ENCODE measurements at regions not wholly inside any gene's neighbourhood (a gene's known extent, or its start where the extent isn't known, plus 50 kb on each side); places are given as distances from the start of the nearest gene placed in this dataset.

DNA sequence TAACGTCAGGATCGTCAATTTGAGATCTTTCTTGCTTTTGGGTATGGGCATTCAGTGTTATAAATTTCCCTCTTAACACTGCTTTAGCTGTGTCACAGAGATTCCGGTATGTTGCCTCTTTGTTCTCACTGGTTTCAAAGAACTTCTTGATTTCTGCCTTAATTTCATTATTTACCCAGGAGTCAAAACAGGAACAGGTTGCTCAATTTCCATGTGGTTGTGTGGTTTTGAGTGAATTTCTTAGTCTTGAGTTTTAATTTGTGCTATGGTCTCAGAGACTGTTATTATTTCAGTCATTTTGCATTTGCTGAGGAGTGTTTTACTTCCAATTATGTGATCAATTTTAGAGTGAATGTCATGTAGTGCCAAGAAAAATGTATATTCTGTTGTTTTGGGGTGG lies 153.1 kb downstream of the PCDH17 start:
- no peak overlapping the region for H2AFZ ChIP-seq (ENCODE audit: low read depth, low read length)
- no peaks in the 10 kb centered on the region for H3K27me3 ChIP-seq (ENCODE audit: insufficient read depth, low read length)
- H3K36me3 ChIP-seq (ENCODE audit: insufficient read depth, low read length), result no peaks in the 10 kb centered on the region
- no peaks in the 10 kb centered on the region for H3K4me1 ChIP-seq (ENCODE audit: insufficient read depth, low read length)
- no peak overlapping the region for H3K4me3 ChIP-seq (ENCODE audit: low read length)
- H3K9me3 ChIP-seq (ENCODE audit: low read length), result peaks cover 3% of the 10 kb centered on the region

DNA sequence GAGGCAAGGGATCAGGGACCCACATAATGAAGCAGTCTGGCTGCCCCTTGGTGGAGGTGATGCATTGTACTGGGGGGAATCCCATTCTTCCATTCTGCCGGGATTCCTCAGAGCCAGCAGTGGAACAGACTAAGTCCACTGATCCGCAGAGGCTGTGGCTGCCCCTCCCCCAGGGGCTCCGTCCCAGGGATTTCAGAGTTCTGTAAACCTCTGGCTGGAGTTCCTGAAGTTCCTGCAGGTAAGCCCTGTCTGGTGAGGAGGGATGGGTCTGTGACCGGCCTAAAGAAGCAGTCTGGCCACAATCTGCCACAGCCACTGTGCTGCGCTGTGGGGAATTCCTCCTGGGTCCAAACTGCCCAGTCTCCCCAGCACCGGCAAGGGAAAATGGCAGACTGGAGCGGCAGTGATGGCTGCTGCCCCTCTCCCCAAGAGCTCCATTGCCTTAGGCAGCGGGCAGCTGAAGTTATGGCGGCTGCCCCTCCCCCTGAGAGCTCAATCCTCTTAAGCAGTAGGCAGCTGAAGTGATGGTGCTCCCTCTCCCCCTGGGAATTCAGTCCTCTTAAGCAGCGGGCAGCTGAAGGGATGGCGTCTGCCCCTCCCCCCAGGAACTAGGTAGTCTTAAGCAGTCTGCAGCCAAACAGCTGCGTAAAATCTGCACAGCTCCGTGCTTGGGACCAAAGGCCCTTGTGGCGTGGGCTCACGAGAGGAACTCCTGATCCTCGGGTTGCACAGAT lies 155.7 kb downstream of the PCDH17 start:
- Histone ChIP-seq H3K4me1 (ENCODE audit: insufficient read depth, low read length) (no peaks in the 10 kb centered on the region), H3K27me3 (ENCODE audit: insufficient read depth, low read length) (no peaks in the 10 kb centered on the region), H3K36me3 (ENCODE audit: insufficient read depth, low read length) (no peaks in the 10 kb centered on the region), H3K9me3 (ENCODE audit: low read length) (peaks cover 3% of the 10 kb centered on the region), H2AFZ (ENCODE audit: low read depth, low read length) (no peak overlapping the region), H3K4me3 (ENCODE audit: low read length) (no peak overlapping the region)

DNA sequence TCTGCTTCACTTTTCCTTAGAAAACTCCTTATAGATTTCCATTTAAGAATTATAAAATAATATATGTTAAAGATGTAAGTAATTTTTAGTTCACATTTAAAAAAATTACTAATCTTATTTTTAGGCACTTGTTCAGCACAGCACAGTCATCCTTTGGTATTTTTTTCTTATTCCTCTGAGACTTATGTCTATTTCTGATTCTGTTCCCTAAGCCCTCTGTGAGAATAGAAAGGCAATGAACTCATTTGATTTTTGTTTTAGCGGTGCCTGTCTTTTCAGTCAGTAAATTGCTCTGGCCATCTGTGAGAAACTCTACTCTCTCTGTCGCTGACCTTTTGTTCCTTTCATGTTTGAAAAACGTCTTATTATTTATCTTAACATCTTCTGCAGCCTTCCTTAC lies 168.1 kb downstream of the PCDH17 start:
- H3K4me1 ChIP-seq (ENCODE audit: insufficient read depth, low read length), result no peaks in the 10 kb centered on the region
- no peaks in the 10 kb centered on the region for H3K27me3 ChIP-seq (ENCODE audit: insufficient read depth, low read length)
- no peak overlapping the region for H2AFZ ChIP-seq (ENCODE audit: low read depth, low read length)
- H3K36me3 ChIP-seq (ENCODE audit: insufficient read depth, low read length), result no peaks in the 10 kb centered on the region
- H3K9me3 ChIP-seq (ENCODE audit: low read length), result no peaks in the 10 kb centered on the region
- H3K4me3 ChIP-seq (ENCODE audit: low read length), result no peak overlapping the region

DNA sequence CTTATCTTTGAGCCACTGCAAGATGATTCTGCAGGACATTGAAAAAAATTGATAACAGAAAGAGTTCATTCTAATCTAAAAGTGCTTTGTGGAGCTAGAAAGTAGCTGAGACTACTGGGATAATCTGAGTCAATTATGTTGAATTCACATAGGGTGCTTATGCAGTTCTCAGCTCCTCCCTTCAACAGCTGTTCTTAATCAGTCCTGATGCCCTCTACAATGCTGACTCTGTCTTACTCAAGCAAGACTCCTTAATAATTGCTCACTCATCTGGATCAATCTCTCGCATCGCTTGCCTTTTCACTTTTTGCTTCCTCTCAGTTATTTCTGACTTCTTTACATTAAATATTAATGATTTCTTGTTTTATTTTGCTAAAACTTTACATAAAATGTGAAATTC lies 182.1 kb downstream of the PCDH17 start:
- H3K36me3 ChIP-seq (ENCODE audit: insufficient read depth, low read length), result no peaks in the 10 kb centered on the region
- H2AFZ ChIP-seq (ENCODE audit: low read depth, low read length), result no peak overlapping the region
- no peak overlapping the region for H3K4me3 ChIP-seq (ENCODE audit: low read length)
- H3K9me3 ChIP-seq (ENCODE audit: low read length), result no peaks in the 10 kb centered on the region
- no peaks in the 10 kb centered on the region for H3K27me3 ChIP-seq (ENCODE audit: insufficient read depth, low read length)
- H3K4me1 ChIP-seq (ENCODE audit: insufficient read depth, low read length), result no peaks in the 10 kb centered on the region

DNA sequence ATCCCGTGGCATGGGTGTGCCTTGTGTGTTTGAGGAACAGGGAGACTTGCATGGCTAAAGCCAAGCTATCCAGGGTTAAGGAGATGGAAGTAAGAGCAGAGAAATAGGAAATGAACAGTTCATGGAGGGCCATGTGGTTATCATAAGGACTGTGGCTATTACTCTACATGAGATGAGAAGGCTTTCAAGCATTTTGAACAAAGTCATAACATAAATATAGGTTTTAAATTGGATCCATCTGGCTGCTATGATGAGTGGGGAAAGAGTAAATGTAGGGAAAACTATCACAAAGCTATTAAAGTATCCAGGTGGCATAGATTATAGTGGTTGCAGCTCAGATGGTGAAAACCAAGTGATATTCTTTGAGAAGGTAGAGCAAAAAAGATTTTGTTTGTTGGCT lies 184.1 kb downstream of the PCDH17 start:
- H2AFZ ChIP-seq (ENCODE audit: low read depth, low read length), result no peak overlapping the region
- H3K36me3 ChIP-seq (ENCODE audit: insufficient read depth, low read length), result no peaks in the 10 kb centered on the region
- no peaks in the 10 kb centered on the region for H3K4me1 ChIP-seq (ENCODE audit: insufficient read depth, low read length)
- no peaks in the 10 kb centered on the region for H3K27me3 ChIP-seq (ENCODE audit: insufficient read depth, low read length)
- H3K4me3 ChIP-seq (ENCODE audit: low read length), result no peak overlapping the region
- no peaks in the 10 kb centered on the region for H3K9me3 ChIP-seq (ENCODE audit: low read length)

DNA sequence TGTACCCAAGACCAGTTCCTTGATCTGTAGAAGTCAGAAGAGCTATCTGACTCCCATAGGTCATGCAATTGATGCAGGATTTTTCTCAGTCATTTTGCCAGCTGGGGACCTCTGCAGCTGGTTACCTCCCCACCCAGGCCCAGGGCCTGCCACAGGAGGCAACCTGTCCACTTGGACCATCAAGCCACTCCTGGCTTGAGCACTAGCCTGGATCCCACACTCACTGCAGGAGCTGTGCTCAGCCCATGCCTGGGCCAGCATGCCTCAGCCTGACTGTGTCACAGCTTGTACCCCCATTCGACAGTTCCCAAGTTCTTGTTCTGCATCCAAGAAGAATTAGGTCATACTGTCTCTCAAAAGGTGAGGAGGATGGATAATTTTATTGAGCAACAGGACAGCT lies 189.4 kb downstream of the PCDH17 start:
- H3K36me3 ChIP-seq (ENCODE audit: insufficient read depth, low read length), result no peaks in the 10 kb centered on the region
- H2AFZ ChIP-seq (ENCODE audit: low read depth, low read length), result no peak overlapping the region
- H3K9me3 ChIP-seq (ENCODE audit: low read length), result peaks cover 4% of the 10 kb centered on the region
- no peaks in the 10 kb centered on the region for H3K27me3 ChIP-seq (ENCODE audit: insufficient read depth, low read length)
- peaks cover 2% of the 10 kb centered on the region for H3K4me1 ChIP-seq (ENCODE audit: insufficient read depth, low read length)
- H3K4me3 ChIP-seq (ENCODE audit: low read length), result no peak overlapping the region

DNA sequence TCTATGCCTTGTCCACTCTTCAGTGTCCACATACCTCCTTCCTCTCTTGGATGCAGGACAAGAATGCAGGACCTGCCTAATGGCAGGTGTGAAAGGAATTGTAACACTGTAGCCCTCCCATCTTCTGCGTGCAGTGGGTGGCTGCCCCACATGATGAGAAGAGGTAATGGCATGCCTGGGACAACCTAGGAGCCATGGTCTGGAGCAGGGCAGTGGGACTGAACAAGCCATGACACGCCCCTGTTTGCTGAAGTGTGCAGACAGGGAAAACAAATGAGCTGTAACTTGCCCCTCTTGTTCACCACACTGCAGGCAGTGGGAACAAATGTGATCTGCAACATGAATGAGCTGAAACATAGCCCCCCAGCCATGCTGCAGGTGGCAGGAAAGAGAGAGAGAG lies 192.2 kb downstream of the PCDH17 start:
- Histone ChIP-seq H3K4me3 (ENCODE audit: low read length) (no peak overlapping the region), H3K36me3 (ENCODE audit: insufficient read depth, low read length) (no peaks in the 10 kb centered on the region), H3K9me3 (ENCODE audit: low read length) (peaks cover 4% of the 10 kb centered on the region), H3K27me3 (ENCODE audit: insufficient read depth, low read length) (no peaks in the 10 kb centered on the region), H3K4me1 (ENCODE audit: insufficient read depth, low read length) (peaks cover 2% of the 10 kb centered on the region), H2AFZ (ENCODE audit: low read depth, low read length) (peak overlapping the region; percentile 28)

DNA sequence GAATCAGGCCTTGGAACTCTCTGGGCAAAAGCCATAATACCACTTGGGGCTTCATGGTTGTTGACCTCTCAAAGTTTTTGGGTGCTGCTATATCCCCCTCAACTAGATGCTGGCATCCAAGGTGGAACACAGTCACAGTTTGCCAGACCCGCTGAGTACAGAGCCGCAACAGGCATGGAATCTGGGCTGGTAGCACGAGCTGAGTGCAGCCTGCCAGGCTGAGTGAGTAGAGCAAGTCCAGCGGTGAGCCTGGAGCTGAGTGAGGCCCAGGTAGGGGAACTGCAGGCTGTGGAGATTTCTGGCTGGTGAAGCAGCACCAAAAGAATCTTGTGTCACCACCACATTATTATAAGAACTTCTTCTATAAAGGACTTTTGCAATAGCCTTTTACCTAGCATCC lies 192.6 kb downstream of the PCDH17 start:
- Histone ChIP-seq H3K4me3 (ENCODE audit: low read length) (no peak overlapping the region), H2AFZ (ENCODE audit: low read depth, low read length) (peak overlapping the region; percentile 28), H3K4me1 (ENCODE audit: insufficient read depth, low read length) (peaks cover 2% of the 10 kb centered on the region), H3K9me3 (ENCODE audit: low read length) (peaks cover 4% of the 10 kb centered on the region), H3K27me3 (ENCODE audit: insufficient read depth, low read length) (no peaks in the 10 kb centered on the region), H3K36me3 (ENCODE audit: insufficient read depth, low read length) (no peaks in the 10 kb centered on the region)

DNA sequence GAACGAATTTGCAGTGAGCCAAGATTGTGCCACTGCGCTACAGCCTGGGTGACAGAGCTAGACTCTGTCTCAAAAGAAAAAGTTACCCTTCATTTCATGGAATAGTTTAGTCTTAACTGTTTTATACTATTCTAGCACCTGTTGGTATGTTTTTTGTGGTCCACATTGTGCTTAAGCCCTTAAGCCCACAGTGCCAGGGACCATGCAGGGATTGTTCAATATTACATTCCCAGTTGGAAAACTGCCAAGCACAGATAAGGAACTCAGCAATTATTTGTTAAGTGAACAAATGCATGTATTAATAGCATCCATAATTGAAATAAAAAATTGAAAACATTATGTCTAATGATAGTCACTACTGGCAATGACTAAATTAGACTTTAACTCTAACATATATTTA lies 193.5 kb downstream of the PCDH17 start:
- Histone ChIP-seq H3K36me3 (ENCODE audit: insufficient read depth, low read length) (no peaks in the 10 kb centered on the region), H3K9me3 (ENCODE audit: low read length) (peaks cover 4% of the 10 kb centered on the region), H3K4me1 (ENCODE audit: insufficient read depth, low read length) (peaks cover 2% of the 10 kb centered on the region), H3K27me3 (ENCODE audit: insufficient read depth, low read length) (no peaks in the 10 kb centered on the region), H3K4me3 (ENCODE audit: low read length) (no peak overlapping the region), H2AFZ (ENCODE audit: low read depth, low read length) (no peak overlapping the region)

DNA sequence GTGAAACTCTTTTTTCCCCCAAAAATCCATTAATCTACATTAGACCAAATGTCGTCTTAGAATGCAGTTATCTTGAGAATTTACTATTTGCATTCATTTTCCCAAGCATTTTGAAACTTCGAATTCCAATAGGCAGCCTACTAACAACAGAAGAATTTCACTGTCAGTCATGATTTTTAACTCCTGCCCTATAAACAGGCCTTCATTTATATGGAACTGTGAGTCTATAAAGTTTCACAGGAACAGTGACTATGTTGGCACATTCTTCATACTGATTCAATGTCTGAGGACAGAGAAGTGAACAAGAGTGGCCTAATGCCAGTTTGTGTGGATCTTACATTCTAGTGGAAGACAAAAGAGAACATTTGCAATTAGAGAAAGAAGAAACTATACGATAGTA lies 198.0 kb downstream of the PCDH17 start:
- no peak overlapping the region for H2AFZ ChIP-seq (ENCODE audit: low read depth, low read length)
- no peak overlapping the region for H3K4me3 ChIP-seq (ENCODE audit: low read length)
- H3K27me3 ChIP-seq (ENCODE audit: insufficient read depth, low read length), result no peaks in the 10 kb centered on the region
- no peaks in the 10 kb centered on the region for H3K36me3 ChIP-seq (ENCODE audit: insufficient read depth, low read length)
- H3K4me1 ChIP-seq (ENCODE audit: insufficient read depth, low read length), result no peaks in the 10 kb centered on the region
- H3K9me3 ChIP-seq (ENCODE audit: low read length), result no peaks in the 10 kb centered on the region

DNA sequence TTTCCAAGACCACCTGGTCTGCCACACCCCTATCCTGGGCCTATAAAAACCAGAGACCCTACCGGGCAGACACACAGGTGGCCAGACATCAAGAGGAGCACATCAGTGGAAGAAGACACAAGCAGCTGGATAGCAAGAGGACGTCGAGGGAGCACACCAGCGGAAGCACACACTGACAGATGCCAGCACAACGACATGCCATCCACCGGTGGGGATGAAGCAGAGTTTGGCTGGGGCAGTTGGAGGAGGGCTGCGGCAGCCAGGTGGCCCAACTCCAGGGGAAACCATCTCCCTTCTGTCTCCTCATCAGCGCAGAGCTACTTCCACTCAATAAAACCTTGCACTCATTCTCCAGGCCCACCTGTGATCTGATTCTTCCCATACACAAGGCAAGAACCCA lies 200.6 kb downstream of the PCDH17 start:
- H3K36me3 ChIP-seq (ENCODE audit: insufficient read depth, low read length), result no peaks in the 10 kb centered on the region
- no peak overlapping the region for H2AFZ ChIP-seq (ENCODE audit: low read depth, low read length)
- H3K27me3 ChIP-seq (ENCODE audit: insufficient read depth, low read length), result no peaks in the 10 kb centered on the region
- H3K4me3 ChIP-seq (ENCODE audit: low read length), result no peak overlapping the region
- H3K9me3 ChIP-seq (ENCODE audit: low read length), result no peaks in the 10 kb centered on the region
- H3K4me1 ChIP-seq (ENCODE audit: insufficient read depth, low read length), result no peaks in the 10 kb centered on the region

DNA sequence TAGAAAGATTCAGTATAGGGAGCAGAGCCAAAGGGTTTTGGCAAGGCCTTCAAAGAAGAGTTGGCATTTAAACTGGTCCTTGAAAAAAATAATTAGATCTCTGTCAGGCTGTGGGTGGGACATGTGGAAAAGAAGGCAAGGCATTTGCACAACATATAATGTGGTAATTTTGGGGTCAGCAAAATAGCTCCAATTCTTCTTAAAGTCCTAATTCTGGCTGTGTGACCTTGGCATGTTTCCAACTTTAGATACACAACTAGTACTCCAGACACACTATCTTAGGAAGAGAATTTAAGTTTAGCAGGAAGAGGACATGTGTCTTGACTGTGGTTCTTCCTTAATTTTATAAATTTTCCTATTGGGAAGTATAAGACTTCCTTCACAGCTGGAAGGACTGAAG lies 206.3 kb downstream of the PCDH17 start:
- Histone ChIP-seq H3K27me3 (ENCODE audit: insufficient read depth, low read length) (no peaks in the 10 kb centered on the region), H3K36me3 (ENCODE audit: insufficient read depth, low read length) (no peaks in the 10 kb centered on the region), H3K4me3 (ENCODE audit: low read length) (no peak overlapping the region), H3K4me1 (ENCODE audit: insufficient read depth, low read length) (no peaks in the 10 kb centered on the region), H2AFZ (ENCODE audit: low read depth, low read length) (no peak overlapping the region), H3K9me3 (ENCODE audit: low read length) (no peaks in the 10 kb centered on the region)

DNA sequence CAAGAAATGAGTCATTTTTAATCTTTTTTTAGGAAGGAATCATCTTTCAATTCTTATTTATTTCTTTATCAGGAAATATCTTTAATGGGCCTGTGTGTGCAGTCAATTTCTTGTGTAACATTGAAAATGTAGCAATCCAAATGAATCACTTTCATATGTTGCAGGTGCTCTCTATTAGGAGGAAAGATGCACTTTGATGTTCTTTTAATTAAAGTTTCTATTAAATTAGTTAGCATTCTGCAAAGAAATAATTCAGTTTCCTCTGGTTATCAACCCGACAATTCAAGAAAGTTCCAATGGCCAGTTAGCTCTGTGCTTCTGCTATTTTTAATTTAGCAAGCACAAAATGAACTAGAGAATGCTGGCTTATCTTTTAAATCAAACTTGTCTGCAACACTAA lies 212.0 kb downstream of the PCDH17 start:
- no peaks in the 10 kb centered on the region for H3K27me3 ChIP-seq (ENCODE audit: insufficient read depth, low read length)
- no peaks in the 10 kb centered on the region for H3K36me3 ChIP-seq (ENCODE audit: insufficient read depth, low read length)
- no peaks in the 10 kb centered on the region for H3K4me1 ChIP-seq (ENCODE audit: insufficient read depth, low read length)
- H3K4me3 ChIP-seq (ENCODE audit: low read length), result no peak overlapping the region
- no peak overlapping the region for H2AFZ ChIP-seq (ENCODE audit: low read depth, low read length)
- peaks cover 6% of the 10 kb centered on the region for H3K9me3 ChIP-seq (ENCODE audit: low read length)

DNA sequence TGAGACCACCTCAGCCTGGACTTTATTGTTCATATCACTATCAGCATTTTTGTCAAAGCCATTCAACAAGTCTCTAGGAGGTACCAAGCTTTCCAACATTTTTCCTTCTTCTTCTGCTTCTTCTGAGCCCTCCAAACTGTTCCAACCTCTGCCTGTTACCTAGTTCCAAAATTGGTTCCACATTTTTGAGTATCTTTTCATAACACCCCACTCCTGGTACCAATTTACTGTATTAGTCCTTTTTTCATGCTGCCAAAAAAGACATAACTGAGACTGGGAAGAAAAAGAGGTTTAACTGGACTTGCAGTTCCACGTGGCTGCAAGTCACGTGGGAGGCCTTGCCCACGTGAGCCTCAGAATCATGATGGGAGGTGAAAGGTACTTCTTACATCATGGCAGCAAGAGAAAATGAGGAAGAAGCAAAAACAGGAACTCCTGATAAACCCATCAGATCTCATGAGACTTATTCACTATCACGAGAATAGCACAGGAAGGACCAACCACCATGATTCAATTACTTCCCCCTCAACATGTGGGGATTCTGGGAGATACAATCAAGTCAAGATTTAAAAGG lies 215.1 kb downstream of the PCDH17 start:
- no peaks in the 10 kb centered on the region for H3K36me3 ChIP-seq (ENCODE audit: insufficient read depth, low read length)
- no peak overlapping the region for H3K4me3 ChIP-seq (ENCODE audit: low read length)
- H3K9me3 ChIP-seq (ENCODE audit: low read length), result peaks cover 6% of the 10 kb centered on the region
- no peak overlapping the region for H2AFZ ChIP-seq (ENCODE audit: low read depth, low read length)
- H3K4me1 ChIP-seq (ENCODE audit: insufficient read depth, low read length), result peaks cover 4% of the 10 kb centered on the region
- no peaks in the 10 kb centered on the region for H3K27me3 ChIP-seq (ENCODE audit: insufficient read depth, low read length)
